T-helper 1 cell (primary cell): ENCODE measurements at regions not wholly inside any gene's neighbourhood (a gene's known extent, or its start where the extent isn't known, plus 50 kb on each side); places are given as distances from the start of the nearest gene placed in this dataset.

Experiments
- DNase-seq, 5 donors: peaks; one replicate each; pipeline ENCODE4 v3.0.0-alpha.2; 2012 to 2020

- no peak for DNase-seq
Observed at GRCh38 chr2:6213056-6213780, 521.0 kb downstream of the SOX11 start.

GRCh38 chr2:6214471-6214870, 522.3 kb downstream of the SOX11 start:
- DNase-seq = no peak

GRCh38 chr2:6215053-6215452, 522.9 kb downstream of the SOX11 start:
- DNase-seq = no peak

GRCh38 chr2:6216234-6216633, 524.0 kb downstream of the SOX11 start:
- DNase-seq = no peak

- DNase-seq = no peak
Observed at GRCh38 chr2:6218926-6219325, 526.7 kb downstream of the SOX11 start.

- DNase-seq = no peak
Observed at GRCh38 chr2:6219906-6220305, 527.7 kb downstream of the SOX11 start.

- DNase-seq = no peak
Observed at GRCh38 chr2:6222296-6222695, 530.1 kb downstream of the SOX11 start.

GRCh38 chr2:6224267-6224666, 532.1 kb downstream of the SOX11 start:
- DNase-seq = no peak

GRCh38 chr2:6228251-6228650, 536.1 kb downstream of the SOX11 start:
- no peak for DNase-seq

- no peak for DNase-seq
Observed at GRCh38 chr2:6231166-6231565, 539.0 kb downstream of the SOX11 start.

- DNase-seq = no peak
Observed at GRCh38 chr2:6233993-6234392, 541.8 kb downstream of the SOX11 start.

GRCh38 chr2:6234702-6235101, 542.5 kb downstream of the SOX11 start:
- no peak for DNase-seq

GRCh38 chr2:6236317-6236716, 544.1 kb downstream of the SOX11 start:
- no peak for DNase-seq

GRCh38 chr2:6237039-6237660, 545.0 kb downstream of the SOX11 start:
- no peak for DNase-seq

- DNase-seq = no peak
Observed at GRCh38 chr2:6249557-6249956, 557.4 kb downstream of the SOX11 start.

GRCh38 chr2:6254441-6254840, 562.3 kb downstream of the SOX11 start:
- no peak for DNase-seq

- DNase-seq = no peak
Observed at GRCh38 chr2:6264198-6264597, 572.0 kb downstream of the SOX11 start.

- DNase-seq = no peak
Observed at GRCh38 chr2:6281524-6281923, 584.2 kb downstream of the CMPK2 start.

- DNase-seq = no peak
Observed at GRCh38 chr2:6283259-6283658, 582.4 kb downstream of the CMPK2 start.

GRCh38 chr2:6287406-6287805, 578.3 kb downstream of the CMPK2 start:
- no peak for DNase-seq

- DNase-seq = no peak
Observed at GRCh38 chr2:6288791-6289190, 576.9 kb downstream of the CMPK2 start.

GRCh38 chr2:6290217-6291015, 575.3 kb downstream of the CMPK2 start:
- no peak for DNase-seq

GRCh38 chr2:6294791-6295190, 570.9 kb downstream of the CMPK2 start:
- no peak for DNase-seq

- no peak for DNase-seq
Observed at GRCh38 chr2:6297238-6297637, 568.5 kb downstream of the CMPK2 start.
